HG03575 (cell line): ENCODE measurements at regions not wholly inside any gene's neighbourhood (a gene's known extent, or its start where the extent isn't known, plus 50 kb on each side); places are given as distances from the start of the nearest gene placed in this dataset.

Experiments used
- ATAC-seq: cut with Tn5 transposase; IDR thresholded peaks from one replicate; pipeline ENCODE4 v1.9.1; 2021; ENCODE audit not compliant: unreplicated experiment, insufficient number of reproducible peaks, low FRiP score; ENCODE audit errors: extremely low read depth

GRCh38 chr5:148708854-148709253 lies 54.5 kb upstream of the HTR4 start:
- ATAC-seq, result no peak

- ATAC-seq, result no peak
Measured at GRCh38 chr5:148711961-148712360, 57.6 kb upstream of the HTR4 start.

DNA sequence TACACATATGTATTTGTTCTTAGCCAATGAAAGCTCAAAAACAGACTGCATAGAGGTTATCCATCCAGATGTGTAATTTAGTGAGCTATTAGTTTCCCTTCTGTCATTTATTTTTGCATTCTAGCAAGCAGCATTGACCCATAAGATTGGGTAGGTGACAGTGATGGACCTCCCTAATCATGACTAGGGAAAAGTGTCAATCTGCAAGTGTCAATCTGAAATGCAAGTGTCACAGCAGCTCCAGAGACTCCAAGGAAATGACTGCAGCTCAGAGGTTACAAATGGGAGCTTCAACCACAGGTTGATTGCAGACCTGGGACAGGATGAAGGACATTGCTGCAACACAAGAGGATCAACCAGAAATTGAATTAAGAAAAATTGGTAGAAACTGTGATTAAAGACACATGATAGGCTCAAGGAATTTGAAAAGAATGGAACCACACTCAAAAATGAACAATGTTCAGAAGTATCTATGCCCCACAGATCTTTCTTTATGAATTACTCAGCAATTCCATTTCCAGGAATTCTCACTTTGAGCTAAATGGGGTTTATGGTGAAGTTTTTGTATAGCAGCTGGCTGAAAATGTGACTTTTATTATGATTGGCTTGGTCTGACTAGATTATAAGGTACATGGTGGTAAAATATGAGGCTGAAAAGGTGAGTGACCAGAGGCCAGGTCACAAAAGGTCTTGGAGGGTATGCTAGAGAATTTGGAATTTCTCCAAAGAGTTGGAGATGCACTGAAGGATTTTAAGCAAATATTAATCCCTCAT lies 59.6 kb upstream of the HTR4 start:
- ATAC-seq, result no peak

GRCh38 chr5:148716716-148717115 lies 62.4 kb upstream of the HTR4 start:
- ATAC-seq, result no peak

DNA sequence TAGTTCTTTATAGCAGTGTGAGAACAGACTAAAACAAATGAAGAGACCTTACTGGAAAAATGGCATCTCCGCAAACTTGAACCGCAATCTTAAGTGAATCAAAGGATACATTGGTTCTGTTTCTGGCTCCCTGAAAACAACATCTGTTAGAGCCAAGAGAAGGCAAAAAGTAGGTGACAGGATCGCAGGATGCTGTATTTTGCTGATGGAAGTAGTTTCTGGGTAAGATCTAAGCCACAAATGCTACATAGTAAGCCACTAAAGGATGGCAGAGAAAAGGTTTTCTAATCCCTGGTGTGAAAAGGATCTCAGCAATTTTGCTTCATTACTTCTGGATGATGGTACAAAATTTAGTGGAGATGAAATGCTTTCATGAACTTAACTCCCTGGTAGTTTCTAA lies 63.3 kb upstream of the HTR4 start:
- ATAC-seq, result no peak

DNA sequence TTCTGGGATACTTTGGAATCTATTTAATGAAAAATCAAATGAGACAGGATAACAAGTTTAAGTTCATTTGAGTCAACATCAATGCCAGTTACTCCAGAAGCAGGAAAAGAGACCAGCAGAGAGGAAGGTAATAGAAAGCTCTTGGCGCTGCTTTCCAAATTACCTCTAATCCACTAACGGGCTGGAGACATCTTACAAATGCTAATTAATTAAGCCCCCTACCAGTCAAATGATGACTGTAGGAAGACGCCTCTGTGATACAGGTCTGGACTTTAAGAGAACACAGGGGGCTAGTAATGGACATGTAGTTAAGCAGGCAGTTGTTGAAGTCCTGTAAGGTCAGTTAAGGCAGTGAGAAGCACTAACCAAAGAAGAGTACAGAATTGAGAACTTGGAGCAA lies 65.3 kb upstream of the HTR4 start:
- ATAC-seq, result no peak

- ATAC-seq, result no peak
Measured at GRCh38 chr5:148720257-148720656, 65.9 kb upstream of the HTR4 start.

DNA sequence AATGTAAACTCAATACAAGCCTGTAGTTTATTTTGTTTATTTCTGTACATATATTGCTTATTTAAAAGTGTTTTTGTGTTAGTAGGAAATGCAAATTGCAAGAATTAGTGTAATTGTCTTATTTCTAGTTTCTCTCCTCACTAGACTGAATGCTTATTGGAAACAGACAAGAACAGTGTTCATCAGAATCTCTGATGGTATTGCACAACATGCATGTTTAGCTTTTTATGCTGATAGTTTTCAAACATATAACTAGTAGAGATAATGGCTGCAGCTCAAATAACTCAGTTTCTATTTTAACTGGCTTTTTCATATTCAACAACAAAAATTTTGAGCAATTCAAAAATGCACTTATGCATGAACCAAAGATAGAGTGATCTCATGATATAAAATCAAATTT lies 68.8 kb upstream of the HTR4 start:
- no peak for ATAC-seq

DNA sequence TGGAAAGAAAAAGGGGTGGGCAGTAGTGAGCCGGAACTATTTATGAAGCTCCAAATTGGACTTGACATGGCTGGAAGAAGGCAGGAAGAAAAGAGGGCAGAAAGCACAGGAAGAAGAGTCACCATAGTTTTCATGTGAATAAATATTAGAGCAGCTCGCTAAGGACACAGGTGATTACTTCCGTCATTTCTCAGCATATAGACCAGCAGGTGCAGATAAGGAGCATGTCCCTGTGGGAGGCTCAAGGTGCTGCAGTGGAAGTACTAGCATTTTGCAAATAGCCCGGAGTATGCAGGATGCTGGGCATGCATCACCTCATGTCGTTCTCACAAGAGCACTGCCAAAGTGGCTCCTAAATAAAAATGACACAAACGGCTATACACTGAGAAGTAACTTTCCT lies 71.3 kb upstream of the HTR4 start:
- ATAC-seq, result no peak

GRCh38 chr5:148729182-148729581 lies 74.9 kb upstream of the HTR4 start:
- no peak for ATAC-seq

DNA sequence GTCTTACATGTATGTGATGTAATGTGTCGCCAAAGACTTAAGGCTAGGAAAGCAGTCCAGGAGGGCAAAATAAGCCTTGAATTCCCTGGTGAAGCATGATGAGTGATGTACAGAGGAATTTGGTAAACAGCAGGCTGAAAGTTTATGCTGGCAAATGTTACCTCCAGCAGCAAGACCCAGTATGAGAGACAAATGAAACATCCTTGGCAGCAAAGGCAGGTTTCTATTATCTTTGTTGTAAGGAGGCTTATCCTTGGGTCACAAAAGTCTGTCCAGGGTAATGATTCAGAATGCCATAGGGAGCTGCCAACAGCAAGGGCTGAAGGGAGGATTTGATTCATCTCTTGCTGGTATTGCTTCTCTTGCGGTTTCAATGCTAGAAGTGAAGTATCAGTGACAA lies 75.9 kb upstream of the HTR4 start:
- no peak for ATAC-seq

GRCh38 chr5:148730942-148731898 lies 76.9 kb upstream of the HTR4 start:
- peak; percentile 88 for ATAC-seq

GRCh38 chr5:148732692-148733091 lies 78.4 kb upstream of the HTR4 start:
- ATAC-seq, result no peak

GRCh38 chr5:148733601-148734438 lies 79.5 kb upstream of the HTR4 start:
- ATAC-seq, result no peak

- no peak for ATAC-seq
Measured at GRCh38 chr5:148734518-148734917, 80.2 kb upstream of the HTR4 start.

- ATAC-seq, result no peak
Measured at GRCh38 chr5:148735301-148735835, 81.0 kb upstream of the HTR4 start.

- no peak for ATAC-seq
Measured at GRCh38 chr5:148739023-148739422, 84.7 kb upstream of the HTR4 start.

- no peak for ATAC-seq
Measured at GRCh38 chr5:148739524-148739923, 85.2 kb upstream of the HTR4 start.
